BJ (cell line): ENCODE measurements at regions not wholly inside any gene's neighbourhood (a gene's known extent, or its start where the extent isn't known, plus 50 kb on each side); places are given as distances from the start of the nearest gene placed in this dataset.

Experiments used
- CTCF ChIA-PET: fragments of 350-600 bp; formaldehyde crosslinking; extraction: SDS; loops from one replicate; lab custom pipeline; 2021; ENCODE audit warnings: antibody characterized with exemption, inconsistent platforms; lab: Yijun Ruan, JAX
- POLR2A ChIA-PET: fragments of 300-600 bp; sonication (Branson Sonifier 250); formaldehyde crosslinking; extraction: SDS; loops from one replicate; lab custom pipeline; 2021; ENCODE audit warnings: antibody characterized with exemption; lab: Charles Lee
- DNase-seq: peaks from one replicate; pipeline ENCODE4 v3.0.0-alpha.2; 2011; ENCODE audit warnings: low read depth
- H3K27me3 ChIP-seq: 2 replicates; pipeline ENCODE4 v1.6.0; 2011; ENCODE audit warnings: low read length; ENCODE audit not compliant: control insufficient read depth, insufficient read depth
- H3K36me3 ChIP-seq: 2 replicates; pipeline ENCODE4 v1.5.1; 2011; ENCODE audit warnings: low read length; ENCODE audit not compliant: control insufficient read depth, insufficient read depth
- H3K4me3 ChIP-seq: 2 replicates; pipeline ENCODE4 v1.5.1; 2011; ENCODE audit warnings: low read depth, mild to moderate bottlenecking, control low read depth, low read length
- CTCF ChIP-seq: IDR thresholded peaks from 2 replicates; pipeline ENCODE4 v1.5.1; 2011; ENCODE audit warnings: low read depth, mild to moderate bottlenecking, control low read depth, inconsistent platforms, low read length, moderate library complexity; ENCODE audit not compliant: insufficient read depth

DNA sequence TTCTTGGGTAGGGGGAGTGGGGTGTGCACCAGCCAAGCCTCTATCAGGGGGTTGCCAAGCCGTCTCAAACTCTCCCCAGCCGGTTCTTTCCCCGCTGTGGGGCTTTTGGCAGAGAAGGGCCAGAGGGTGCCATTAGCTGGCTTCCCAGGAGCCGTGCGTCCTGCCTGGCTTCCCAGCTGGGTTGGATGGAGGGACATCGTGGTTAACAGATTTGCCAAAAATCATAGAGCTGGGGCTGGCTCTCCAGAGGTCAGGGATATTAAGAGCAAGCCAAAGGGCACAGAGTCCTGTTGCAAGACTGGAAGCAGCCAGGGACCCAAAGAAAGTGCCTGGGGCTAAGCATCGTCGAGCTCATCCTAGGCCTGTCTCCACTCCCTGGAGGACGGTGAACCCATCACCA is 104.6 kb upstream of the HES1 start:
- no peaks in the 10 kb centered on the region for H3K36me3 ChIP-seq
- ChIA-PET POLR2A (no interaction called here), CTCF (no interaction called here)
- DNase-seq, result no peak
- no peak for TF ChIP-seq CTCF
- H3K27me3 ChIP-seq, result peaks cover 3% of the 10 kb centered on the region
- H3K4me3 ChIP-seq, result no peak overlapping the region

DNA sequence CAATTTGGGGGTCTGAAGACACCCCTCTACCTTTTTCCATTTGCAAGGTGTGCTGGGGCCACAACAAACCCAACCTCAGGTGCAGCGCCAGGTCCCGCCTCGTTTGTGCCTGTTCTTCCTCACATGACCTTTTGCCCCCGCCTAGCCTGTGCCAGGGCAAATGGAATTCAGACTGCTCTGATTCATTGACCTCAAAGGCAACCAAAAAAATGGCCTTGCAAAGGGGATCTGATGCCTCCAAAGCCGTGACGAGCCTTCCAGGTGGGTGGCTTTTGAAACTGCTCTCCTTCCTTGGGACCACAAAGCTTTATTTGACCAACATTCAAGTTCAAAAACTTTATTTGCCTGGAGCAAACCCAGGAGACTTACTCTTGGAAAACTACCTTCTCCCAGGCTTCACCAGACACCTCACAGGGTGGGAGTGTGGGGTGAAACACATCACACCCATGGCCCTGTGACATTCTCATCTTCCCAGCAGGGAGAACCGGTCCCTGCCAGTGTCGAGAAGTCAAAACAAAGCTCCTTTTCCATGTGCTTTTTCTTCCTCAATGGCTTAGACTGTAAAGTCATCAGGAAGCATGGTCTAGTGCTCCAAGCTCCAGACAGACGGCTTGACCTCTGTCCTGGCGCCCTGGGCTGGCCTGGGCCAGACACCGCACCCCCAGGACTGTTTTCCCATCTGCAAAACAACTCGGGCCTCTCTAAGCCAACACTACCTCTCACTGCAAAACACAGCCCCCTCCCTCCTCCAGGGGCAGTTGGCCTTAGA is 103.9 kb upstream of the HES1 start:
- Histone ChIP-seq H3K27me3 (peaks cover 3% of the 10 kb centered on the region), H3K36me3 (no peaks in the 10 kb centered on the region), H3K4me3 (no peak overlapping the region)
- DNase-seq, result no peak
- TF ChIP-seq CTCF, result no peak
- ChIA-PET POLR2A (no interaction called here), CTCF (no interaction called here)

DNA sequence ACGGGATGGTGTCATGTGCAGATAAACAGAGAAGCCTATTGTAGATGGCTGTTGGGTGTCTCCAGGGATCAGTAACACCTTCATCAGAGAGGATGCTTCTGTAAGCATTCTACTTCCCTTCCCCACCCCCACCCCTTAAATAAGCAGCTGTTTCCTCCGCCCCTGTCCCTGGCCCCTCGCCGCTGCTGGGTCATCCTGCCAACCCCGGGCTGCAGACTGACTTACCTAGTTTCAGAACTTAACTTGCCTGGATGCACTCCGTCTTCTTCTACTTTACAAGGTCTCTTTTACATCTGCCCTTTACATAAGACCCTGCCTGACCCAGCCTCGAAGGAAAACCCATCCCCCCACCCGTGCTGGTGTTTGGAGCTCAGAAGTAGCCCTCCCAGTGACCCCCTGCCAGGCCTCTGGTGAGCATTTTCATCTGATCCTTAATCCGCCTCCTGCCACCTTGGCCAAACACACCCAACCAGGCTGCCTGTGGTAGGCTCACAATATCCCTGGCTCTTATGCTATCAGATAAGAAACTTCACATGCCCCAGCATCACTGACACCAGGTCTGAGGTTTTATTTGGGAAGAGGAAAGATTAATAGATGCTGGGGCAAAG is 103.0 kb upstream of the HES1 start:
- H3K36me3 ChIP-seq, result no peaks in the 10 kb centered on the region
- no peak overlapping the region for H3K4me3 ChIP-seq
- TF ChIP-seq CTCF, result no peak
- ChIA-PET POLR2A (no interaction called here), CTCF (no interaction called here)
- peaks cover 4% of the 10 kb centered on the region for H3K27me3 ChIP-seq
- DNase-seq, result no peak

DNA sequence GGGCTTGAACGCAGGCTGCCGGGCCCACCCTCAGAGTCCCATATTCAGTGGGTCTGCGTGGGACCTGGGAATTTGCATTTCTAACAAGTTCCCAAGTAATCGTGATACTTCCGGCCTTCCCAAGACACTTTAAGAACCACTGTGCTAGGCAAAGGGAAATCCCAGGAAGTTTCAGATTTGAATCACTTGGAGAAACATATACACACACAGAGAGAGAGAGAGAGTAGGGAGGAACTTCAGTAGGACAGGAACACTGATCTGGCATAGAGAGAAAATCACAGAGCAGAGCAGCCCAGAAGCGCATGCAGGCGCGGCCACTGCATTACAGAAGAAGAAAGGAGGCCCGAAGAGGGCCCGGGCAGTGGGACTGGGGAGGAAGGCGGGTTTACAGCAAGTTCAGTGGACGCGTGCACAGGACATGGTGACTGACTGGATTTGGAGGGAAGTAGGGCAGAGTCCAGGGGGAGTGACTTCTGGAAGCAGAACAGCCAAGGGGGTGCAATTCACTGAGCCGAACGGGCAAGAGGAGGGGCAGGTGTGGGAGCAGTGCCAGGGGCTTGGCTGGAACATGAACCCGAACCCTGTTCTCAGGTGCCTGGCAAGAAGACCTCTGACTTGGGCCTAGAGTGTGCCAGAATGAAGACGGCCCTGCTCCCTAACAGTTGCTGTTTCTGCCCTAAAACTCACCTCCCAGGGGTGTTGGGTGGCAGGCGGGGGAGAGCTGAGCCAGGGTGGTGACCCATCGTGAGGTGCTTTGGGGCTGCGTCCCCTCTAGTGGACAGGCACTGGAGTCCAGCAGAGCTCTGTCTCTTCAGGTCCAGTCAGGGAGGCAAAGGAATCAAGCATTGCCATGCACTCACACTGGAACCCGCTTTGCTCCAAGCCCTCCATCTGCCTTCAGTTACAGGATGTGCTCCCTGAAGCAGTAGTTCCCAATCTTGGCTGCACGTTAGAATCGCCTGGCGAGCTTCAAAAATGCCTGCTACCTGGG is 101.3 kb upstream of the HES1 start:
- peaks cover 4% of the 10 kb centered on the region for H3K27me3 ChIP-seq
- CTCF ChIA-PET, result interaction anchor here (0.9 kb wide), 1 partner anchor 12 kb away, joined by 4 read pairs; no protein-coding TSS in a partner anchor
- no peak for DNase-seq
- POLR2A ChIA-PET, result interaction anchor here (0.6 kb wide), 1 partner anchor 126 kb away, joined by 6 read pairs; no protein-coding TSS in a partner anchor
- no peak overlapping the region for H3K4me3 ChIP-seq
- no peaks in the 10 kb centered on the region for H3K36me3 ChIP-seq
- no peak for TF ChIP-seq CTCF
